22Rv1 (cell line): ENCODE measurements at regions not wholly inside any gene's neighbourhood (a gene's known extent, or its start where the extent isn't known, plus 50 kb on each side); places are given as distances from the start of the nearest gene placed in this dataset.

Experiments
- CTCF ChIP-seq: fragments of 450-650 bp; IDR thresholded peaks from 2 replicates; pipeline ENCODE4 v1.5.1; 2017; ENCODE audit warnings: mild to moderate bottlenecking
- ZFX ChIP-seq: fragments of 450-650 bp; IDR thresholded peaks from 2 replicates; pipeline ENCODE4 v1.6.1; 2017; ENCODE audit warnings: antibody characterized with exemption, borderline replicate concordance

- no peak for TF ChIP-seq CTCF
- no peak for TF ChIP-seq ZFX
These were observed 489.9 kb downstream of the SOX2 start for GRCh38 chr3:182201456-182202168.
